LNCaP clone FGC (cell line): ENCODE measurements at regions not wholly inside any gene's neighbourhood (a gene's known extent, or its start where the extent isn't known, plus 50 kb on each side); places are given as distances from the start of the nearest gene placed in this dataset.

Source experiments
- DNase-seq: peaks from one replicate; pipeline ENCODE4 v3.0.0-alpha.2; 2011; ENCODE audit warnings: low read depth
- H3K4me3 ChIP-seq: 2 replicates; pipeline ENCODE4 v1.5.1; 2011; ENCODE audit warnings: mild to moderate bottlenecking, low read depth, low read length, control low read depth
- CTCF ChIP-seq: IDR thresholded peaks from 2 replicates; pipeline ENCODE4 v1.5.1; 2012; ENCODE audit warnings: mild to moderate bottlenecking; ENCODE audit not compliant: control insufficient read depth, insufficient read depth; ENCODE audit errors: extremely low read depth

GRCh38 chr12:126519833-126520232 lies 1454.6 kb downstream of the AACS start:
- no peak for DNase-seq
- H3K4me3 ChIP-seq, result no peak overlapping the region
- no peak for TF ChIP-seq CTCF

DNA sequence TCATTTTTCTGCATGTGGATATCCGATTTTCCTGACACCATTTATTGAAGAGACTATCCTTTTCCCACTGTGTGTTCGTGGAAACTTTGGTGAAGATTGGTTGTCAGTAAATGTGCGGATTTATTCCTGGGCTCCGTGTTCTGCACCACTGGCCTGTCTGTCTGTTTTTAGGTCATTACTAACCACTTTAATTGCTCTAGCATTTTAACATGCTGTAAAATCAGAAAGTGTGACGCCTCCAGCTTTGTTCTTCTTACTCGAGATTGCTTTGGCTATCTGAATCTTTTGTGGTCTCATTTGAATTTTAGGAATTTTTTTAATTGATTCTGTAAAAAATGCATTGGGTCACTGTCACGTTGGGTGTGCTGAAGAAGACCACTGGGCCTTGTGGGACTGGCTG lies 1458.7 kb downstream of the AACS start:
- no peak overlapping the region for H3K4me3 ChIP-seq
- DNase-seq, result no peak
- TF ChIP-seq CTCF, result no peak

GRCh38 chr12:126534495-126534894 lies 1469.3 kb downstream of the AACS start:
- DNase-seq, result no peak
- TF ChIP-seq CTCF, result no peak

DNA sequence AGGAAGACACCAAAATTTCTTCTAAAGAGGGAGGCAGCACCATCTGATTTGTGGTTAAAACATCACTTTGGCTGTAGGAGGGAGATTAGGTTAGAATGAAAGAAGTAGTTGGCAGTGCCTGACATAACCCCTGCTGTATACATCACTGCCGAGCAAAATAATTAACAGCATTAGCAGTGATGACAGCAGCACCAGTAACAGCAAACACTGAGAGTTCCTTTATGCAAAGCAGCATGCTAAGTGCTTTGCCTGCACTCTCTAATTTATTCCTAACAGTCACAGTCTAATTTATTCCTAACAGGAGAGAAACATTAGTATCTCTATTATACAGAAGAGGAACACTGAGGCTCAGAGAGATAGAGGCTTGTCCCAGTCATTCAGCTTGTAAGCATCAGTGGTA lies 1469.7 kb downstream of the AACS start:
- DNase-seq, result no peak
- TF ChIP-seq CTCF, result no peak
- H3K4me3 ChIP-seq, result no peak overlapping the region

More at GRCh38 chr12:126534495-126534894, 1469.3 kb downstream of the AACS start:
- H3K4me3 ChIP-seq, result no peak overlapping the region

DNA sequence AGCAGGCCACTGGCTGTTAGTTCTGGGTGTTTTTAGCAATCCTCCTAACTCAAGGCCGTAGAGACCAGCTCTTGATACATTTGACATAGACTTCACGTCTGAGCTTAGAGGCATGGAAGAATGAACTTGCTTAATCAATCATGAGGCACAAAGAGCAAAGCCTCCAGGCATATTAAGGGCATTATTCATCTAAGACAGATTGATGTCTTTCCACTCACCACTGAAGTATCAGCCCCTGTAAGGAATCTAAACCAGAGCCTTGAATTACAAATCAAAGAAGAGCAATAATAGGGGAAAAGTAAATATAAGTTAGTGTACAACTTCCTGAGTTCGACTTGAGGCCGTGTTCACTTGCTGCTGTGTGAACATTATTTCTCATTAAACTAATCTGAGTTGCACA lies 1470.7 kb downstream of the AACS start:
- TF ChIP-seq CTCF, result no peak
- no peak overlapping the region for H3K4me3 ChIP-seq
- DNase-seq, result no peak

- no peak overlapping the region for H3K4me3 ChIP-seq
- no peak for DNase-seq
- no peak for TF ChIP-seq CTCF
These were observed 1472.8 kb downstream of the AACS start for GRCh38 chr12:126537961-126538530.

- no peak for DNase-seq
- no peak overlapping the region for H3K4me3 ChIP-seq
- no peak for TF ChIP-seq CTCF
These were observed 1473.7 kb downstream of the AACS start for GRCh38 chr12:126538888-126539287.
